ENCODE measurements at regions not wholly inside any gene's neighbourhood (a gene's known extent, or its start where the extent isn't known, plus 50 kb on each side); places are given as distances from the start of the nearest gene placed in this dataset.

GRCh38 chr6:21739838-21740237 lies 146.3 kb downstream of the SOX4 start:
- DNase-seq (no peak), ATAC-seq (replicated peaks in 1 of 2) (no peak)
- Mint-ChIP-seq H3K27ac (no peak overlapping the region), H3K4me1 (ENCODE audit: low read depth) (peaks cover 19% of the 10 kb centered on the region), H3K4me3 (no peak overlapping the region), H3K27me3 (ENCODE audit: low read depth) (peaks cover 23% of the 10 kb centered on the region), H3K9me3 (no peaks in the 10 kb centered on the region), H3K36me3 (ENCODE audit: insufficient read depth in 2 of 2) (no peaks in the 10 kb centered on the region)

- Mint-ChIP-seq H3K4me3 (no peak overlapping the region), H3K9me3 (no peaks in the 10 kb centered on the region), H3K27ac (no peak overlapping the region), H3K27me3 (ENCODE audit: low read depth) (peaks cover 23% of the 10 kb centered on the region), H3K36me3 (ENCODE audit: insufficient read depth in 2 of 2) (no peaks in the 10 kb centered on the region), H3K4me1 (ENCODE audit: low read depth) (peaks cover 19% of the 10 kb centered on the region)
- ATAC-seq (replicated peaks in 1 of 2) (no peak), DNase-seq (no peak)
Measured at GRCh38 chr6:21740376-21741124, 147.0 kb downstream of the SOX4 start.

GRCh38 chr6:21741221-21742109 lies 147.9 kb downstream of the SOX4 start:
- Mint-ChIP-seq H3K4me1 (ENCODE audit: low read depth) (peaks cover 14% of the 10 kb centered on the region), H3K27ac (no peak overlapping the region), H3K9me3 (no peaks in the 10 kb centered on the region), H3K27me3 (ENCODE audit: low read depth) (peaks cover 23% of the 10 kb centered on the region), H3K36me3 (ENCODE audit: insufficient read depth in 2 of 2) (no peaks in the 10 kb centered on the region), H3K4me3 (no peak overlapping the region)
- DNase-seq (no peak), ATAC-seq (replicated peaks in 1 of 2) (no peak)

- Mint-ChIP-seq H3K27me3 (ENCODE audit: low read depth) (peaks cover 21% of the 10 kb centered on the region), H3K27ac (no peak overlapping the region), H3K4me3 (no peak overlapping the region), H3K36me3 (ENCODE audit: insufficient read depth in 2 of 2) (no peaks in the 10 kb centered on the region), H3K9me3 (no peaks in the 10 kb centered on the region), H3K4me1 (ENCODE audit: low read depth) (peaks cover 6% of the 10 kb centered on the region)
- no peak for DNase-seq
- no peak for ATAC-seq (replicated peaks in 1 of 2)
Measured at GRCh38 chr6:21742238-21742660, 148.7 kb downstream of the SOX4 start.

GRCh38 chr6:21744331-21744730 lies 150.8 kb downstream of the SOX4 start:
- H3K27ac Mint-ChIP-seq, result no peak overlapping the region
- ATAC-seq (replicated peaks in 1 of 2), result no peak
- H3K9me3 Mint-ChIP-seq, result no peaks in the 10 kb centered on the region
- DNase-seq, result no peak
- no peaks in the 10 kb centered on the region for H3K4me1 Mint-ChIP-seq (ENCODE audit: low read depth)
- no peaks in the 10 kb centered on the region for H3K36me3 Mint-ChIP-seq (ENCODE audit: insufficient read depth in 2 of 2)
- H3K27me3 Mint-ChIP-seq (ENCODE audit: low read depth), result peaks cover 7% of the 10 kb centered on the region
- no peak overlapping the region for H3K4me3 Mint-ChIP-seq

GRCh38 chr6:21745543-21746337 lies 152.2 kb downstream of the SOX4 start:
- Mint-ChIP-seq H3K4me3 (no peak overlapping the region), H3K9me3 (no peaks in the 10 kb centered on the region), H3K27me3 (ENCODE audit: low read depth) (no peaks in the 10 kb centered on the region), H3K27ac (no peak overlapping the region), H3K4me1 (ENCODE audit: low read depth) (no peaks in the 10 kb centered on the region), H3K36me3 (ENCODE audit: insufficient read depth in 2 of 2) (no peaks in the 10 kb centered on the region)
- DNase-seq, result no peak
- no peak for ATAC-seq (replicated peaks in 1 of 2)

GRCh38 chr6:21747441-21747840 lies 153.9 kb downstream of the SOX4 start:
- no peak for DNase-seq
- Mint-ChIP-seq H3K4me3 (no peak overlapping the region), H3K36me3 (ENCODE audit: insufficient read depth in 2 of 2) (no peaks in the 10 kb centered on the region), H3K27ac (no peak overlapping the region), H3K4me1 (ENCODE audit: low read depth) (peaks cover 11% of the 10 kb centered on the region), H3K9me3 (peaks cover 0 to 1% of the 10 kb centered on the region in 2 donors), H3K27me3 (ENCODE audit: low read depth) (no peaks in the 10 kb centered on the region)
- no peak for ATAC-seq (replicated peaks in 1 of 2)

GRCh38 chr6:21748343-21749056 lies 154.9 kb downstream of the SOX4 start:
- Mint-ChIP-seq H3K4me3 (no peak overlapping the region), H3K36me3 (ENCODE audit: insufficient read depth in 2 of 2) (no peaks in the 10 kb centered on the region), H3K27me3 (ENCODE audit: low read depth) (peaks cover 5% of the 10 kb centered on the region), H3K27ac (no peak overlapping the region), H3K4me1 (ENCODE audit: low read depth) (peaks cover 14% of the 10 kb centered on the region), H3K9me3 (peaks cover 0 to 1% of the 10 kb centered on the region in 2 donors)
- no peak for ATAC-seq (replicated peaks in 1 of 2)
- DNase-seq, result no peak

GRCh38 chr6:21749754-21750153 lies 156.2 kb downstream of the SOX4 start:
- Mint-ChIP-seq H3K36me3 (ENCODE audit: insufficient read depth in 2 of 2) (no peaks in the 10 kb centered on the region), H3K4me3 (no peak overlapping the region), H3K4me1 (ENCODE audit: low read depth) (peaks cover 14% of the 10 kb centered on the region), H3K27me3 (ENCODE audit: low read depth) (peaks cover 5% of the 10 kb centered on the region), H3K9me3 (peaks cover 0 to 1% of the 10 kb centered on the region in 2 donors), H3K27ac (no peak overlapping the region)
- ATAC-seq (replicated peaks in 1 of 2) (no peak), DNase-seq (no peak)

GRCh38 chr6:21750575-21750974 lies 157.0 kb downstream of the SOX4 start:
- H3K4me3 Mint-ChIP-seq, result no peak overlapping the region
- peaks cover 14% of the 10 kb centered on the region for H3K4me1 Mint-ChIP-seq (ENCODE audit: low read depth)
- peaks cover 0 to 1% of the 10 kb centered on the region in 2 donors for H3K9me3 Mint-ChIP-seq
- DNase-seq (no peak), ATAC-seq (replicated peaks in 1 of 2) (no peak)
- no peak overlapping the region for H3K27ac Mint-ChIP-seq
- H3K36me3 Mint-ChIP-seq (ENCODE audit: insufficient read depth in 2 of 2), result no peaks in the 10 kb centered on the region
- peaks cover 5% of the 10 kb centered on the region for H3K27me3 Mint-ChIP-seq (ENCODE audit: low read depth)

GRCh38 chr6:21751608-21752007 lies 158.1 kb downstream of the SOX4 start:
- Mint-ChIP-seq H3K4me3 (no peak overlapping the region), H3K27ac (no peak overlapping the region), H3K27me3 (ENCODE audit: low read depth) (peaks cover 5% of the 10 kb centered on the region), H3K4me1 (ENCODE audit: low read depth) (peaks cover 14% of the 10 kb centered on the region), H3K9me3 (peaks cover 0 to 1% of the 10 kb centered on the region in 2 donors), H3K36me3 (ENCODE audit: insufficient read depth in 2 of 2) (no peaks in the 10 kb centered on the region)
- DNase-seq (peak in 1 of 2 donors; percentile 13), ATAC-seq (replicated peaks in 1 of 2) (peak; percentile 25 to 67)

- Mint-ChIP-seq H3K36me3 (ENCODE audit: insufficient read depth in 2 of 2) (no peaks in the 10 kb centered on the region), H3K4me1 (ENCODE audit: low read depth) (peaks cover 14% of the 10 kb centered on the region), H3K9me3 (peaks cover 0 to 1% of the 10 kb centered on the region in 2 donors), H3K27me3 (ENCODE audit: low read depth) (peaks cover 5% of the 10 kb centered on the region), H3K27ac (no peak overlapping the region), H3K4me3 (peak overlapping the region; percentile 31 to 50)
- DNase-seq, result no peak
- peak in 1 of 2 donors; percentile 27 for ATAC-seq (replicated peaks in 1 of 2)
Measured at GRCh38 chr6:21752054-21752811, 158.7 kb downstream of the SOX4 start.
